Thyroid gland (tissue), 4 donors: ENCODE measurements at regions not wholly inside any gene's neighbourhood (a gene's known extent, or its start where the extent isn't known, plus 50 kb on each side); places are given as distances from the start of the nearest gene placed in this dataset.

ENCODE experiments used
- DNase-seq, 2 donors: peaks; one replicate each; pipeline ENCODE4 v3.0.0-alpha.2; 2019
- H3K27ac ChIP-seq, 3 donors: fragments of 200-600 bp; sonication (generic); 1 replicate in 2 of 3; 2 replicates in 1 of 3; pipeline ENCODE4 v1.5.1; 2016 to 2019; ENCODE audit warnings: mild to moderate bottlenecking in 1 of 3, moderate library complexity in 1 of 3
- H3K27me3 ChIP-seq: fragments of 200-600 bp; sonication (generic); one replicate; pipeline ENCODE4 v1.5.1; 2019
- H3K36me3 ChIP-seq, 2 donors: fragments of 200-600 bp; sonication (generic); one replicate each; pipeline ENCODE4 v1.5.1; 2016 to 2019
- H3K4me1 ChIP-seq, 2 donors: fragments of 200-600 bp; sonication (generic); one replicate each; pipeline ENCODE4 v1.5.1; 2017 to 2019
- H3K4me3 ChIP-seq, 3 donors: fragments of 200-600 bp; sonication (generic); replicated peaks in 1 of 3; 1 replicate in 2 of 3; 2 replicates in 1 of 3; pipeline ENCODE4 v1.5.1; 2016; ENCODE audit warnings: mild to moderate bottlenecking in 1 of 3
- H3K9me3 ChIP-seq: fragments of 200-600 bp; sonication (generic); one replicate; pipeline ENCODE4 v1.5.1; 2017
- CTCF ChIP-seq, 6 experiments: fragments of 200-600 bp in 3 of 6; fragments of 450-650 bp in 3 of 6; sonication (generic) in 3 of 6; IDR thresholded peaks; one replicate each; pipeline ENCODE4 v1.5.1; 2016 to 2019; ENCODE audit warnings: antibody characterized with exemption in 6 of 6, mild to moderate bottlenecking in 2 of 6, inconsistent platforms in 1 of 6, moderate library complexity in 1 of 6
- POLR2A ChIP-seq, 2 donors: fragments of 450-650 bp; IDR thresholded peaks; one replicate each; pipeline ENCODE4 v1.6.1; 2017; ENCODE audit warnings: antibody characterized with exemption in 2 of 2, mild to moderate bottlenecking in 2 of 2, moderate library complexity in 1 of 2
- WGBS, 2 donors: methylation state at CpG; one replicate each; pipeline ENCODE4 v1.1.5; 2017; 5-methylcytosine and 5-hydroxymethylcytosine counted together
- intact Hi-C: fragments of 100-400 bp; cut with DNase I; formaldehyde crosslinking; loops from one replicate; pipeline ENCODE4 v1.15.1; 2023

- Histone ChIP-seq H3K4me1 (peaks cover 0 to 8% of the 10 kb centered on the region in 2 donors), H3K9me3 (no peaks in the 10 kb centered on the region), H3K27ac (no peak overlapping the region), H3K36me3 (no peaks in the 10 kb centered on the region), H3K27me3 (no peaks in the 10 kb centered on the region), H3K4me3 (no peak overlapping the region)
- intact Hi-C loops = no loop called here
- 56 to 83% methylated on average over 1 to 3 of the region's 8 CpGs for WGBS, 2 donors
- DNase-seq = no peak
- TF ChIP-seq POLR2A (IDR thresholded peaks at IDR 0.05) (no peak), CTCF (IDR thresholded peaks at IDR 0.05) (no peak)
Observed at GRCh38 chr9:88871669-88872068, 119.6 kb upstream of the S1PR3 start.

- peaks cover 0 to 8% of the 10 kb centered on the region in 2 donors for H3K4me1 ChIP-seq
- H3K36me3 ChIP-seq = no peaks in the 10 kb centered on the region
- DNase-seq = no peak
- no peak overlapping the region for H3K4me3 ChIP-seq
- WGBS, 2 donors = 72 to 81% methylated on average over 3 of the region's 3 CpGs
- H3K27me3 ChIP-seq = no peaks in the 10 kb centered on the region
- H3K27ac ChIP-seq = no peak overlapping the region
- no peaks in the 10 kb centered on the region for H3K9me3 ChIP-seq
- intact Hi-C loops = no loop called here
- TF ChIP-seq POLR2A (IDR thresholded peaks at IDR 0.05) = no peak
- TF ChIP-seq CTCF (IDR thresholded peaks at IDR 0.05) = no peak
Observed at GRCh38 chr9:88872192-88872946, 118.9 kb upstream of the S1PR3 start.

- Histone ChIP-seq H3K4me3 (no peak overlapping the region), H3K9me3 (no peaks in the 10 kb centered on the region), H3K27me3 (no peaks in the 10 kb centered on the region), H3K36me3 (no peaks in the 10 kb centered on the region), H3K27ac (no peak overlapping the region), H3K4me1 (peaks cover 0 to 8% of the 10 kb centered on the region in 2 donors)
- 49 to 50% methylated on average over 10 of the region's 10 CpGs for WGBS, 2 donors
- TF ChIP-seq CTCF (IDR thresholded peaks at IDR 0.05) (no peak), POLR2A (IDR thresholded peaks at IDR 0.05) (no peak)
- intact Hi-C loops = no loop called here
- DNase-seq = peak; percentile 10 to 13
Observed at GRCh38 chr9:88873635-88874034, 117.6 kb upstream of the S1PR3 start.

- 77 to 82% methylated on average over 6 of the region's 6 CpGs for WGBS, 2 donors
Observed at GRCh38 chr9:88874391-88874790, 116.9 kb upstream of the S1PR3 start.

More at GRCh38 chr9:88874391-88874790, 116.9 kb upstream of the S1PR3 start:
- no peak overlapping the region for H3K27ac ChIP-seq
- no peaks in the 10 kb centered on the region for H3K9me3 ChIP-seq
- TF ChIP-seq CTCF (IDR thresholded peaks at IDR 0.05) (no peak), POLR2A (IDR thresholded peaks at IDR 0.05) (no peak)
- no peak overlapping the region for H3K4me3 ChIP-seq
- H3K27me3 ChIP-seq = no peaks in the 10 kb centered on the region
- DNase-seq = no peak
- intact Hi-C loops = no loop called here
- H3K36me3 ChIP-seq = no peaks in the 10 kb centered on the region
- H3K4me1 ChIP-seq = peaks cover 0 to 8% of the 10 kb centered on the region in 2 donors
